ENCODE measurements at regions not wholly inside any gene's neighbourhood (a gene's known extent, or its start where the extent isn't known, plus 50 kb on each side); places are given as distances from the start of the nearest gene placed in this dataset.

- POLR2A ChIA-PET (ENCODE audit: unreplicated experiment) = no interaction called here
- H2BK120ac ChIP-seq (ENCODE audit: low read depth, low read length) = no peak overlapping the region
- no peak overlapping the region for H3K56ac ChIP-seq (ENCODE audit: extremely low read depth, insufficient read depth, low read length)
- no peak overlapping the region for H2BK20ac ChIP-seq (ENCODE audit: low read depth, low read length)
- no peaks in the 10 kb centered on the region for H3K9me3 ChIP-seq (ENCODE audit: control insufficient read depth, insufficient read depth, low read length)
- no peaks in the 10 kb centered on the region for H3K79me1 ChIP-seq (ENCODE audit: low read depth in 1 of 2, low read length in 2 of 2)
- H3K4me2 ChIP-seq (ENCODE audit: low read depth, low read length) = no peak overlapping the region
- CTCF ChIA-PET = interaction anchor here (0.6 kb wide), 1 partner anchor 11 kb away, joined by 3 read pairs; no protein-coding TSS in a partner anchor
- H3K9ac ChIP-seq (ENCODE audit: low read depth, low read length) = no peak overlapping the region
- intact Hi-C loops (cut with micrococcal nuclease) = no loop called here
- H3K36me3 ChIP-seq (ENCODE audit: control insufficient read depth, insufficient read depth, low read length) = no peaks in the 10 kb centered on the region
- no TSS peak for BruUV-seq (replicated peaks)
- H3K14ac ChIP-seq (replicated peaks; ENCODE audit: low read depth, low read length) = no peak overlapping the region
- no peak overlapping the region for H3K4ac ChIP-seq (ENCODE audit: low read depth, low read length)
- no peak overlapping the region for H2BK15ac ChIP-seq (ENCODE audit: low read depth, low read length)
- H3K4me3 ChIP-seq (ENCODE audit: insufficient read depth, low read depth, low read length) = no peak overlapping the region
- no peak overlapping the region for H2BK5ac ChIP-seq (ENCODE audit: low read depth, low read length, poor library complexity, severe bottlenecking)
- in situ Hi-C loops (cut with MboI; ENCODE audit: low sequenced_read_pairs) = no loop called here
- no peak overlapping the region for H4K91ac ChIP-seq (ENCODE audit: insufficient read depth, low read depth, low read length)
- no peak overlapping the region for H2AK9ac ChIP-seq (replicated peaks; ENCODE audit: low read depth, low read length, poor library complexity)
- DNase-seq (no peak), ATAC-seq (ENCODE audit: low read depth) (no peak)
- no peaks in the 10 kb centered on the region for H3K9me1 ChIP-seq (ENCODE audit: insufficient read depth, low read length)
- H3K23ac ChIP-seq (ENCODE audit: low read depth, low read length) = no peak overlapping the region
- no peak overlapping the region for H2AFZ ChIP-seq (replicated peaks; ENCODE audit: low read length, poor library complexity)
- TF ChIP-seq RCOR1 (IDR thresholded peaks at IDR 0.05; ENCODE audit: insufficient replicate concordance, low read length) = no peak
- no peak for TF ChIP-seq RAD21 (IDR thresholded peaks at IDR 0.05; ENCODE audit: low read length)
- TF ChIP-seq BHLHE40 (IDR thresholded peaks at IDR 0.05; ENCODE audit: low read depth, low read length) = no peak
- no peak for TF ChIP-seq FOS (IDR thresholded peaks at IDR 0.05; ENCODE audit: low read depth, low read length)
- TF ChIP-seq RFX5 (IDR thresholded peaks at IDR 0.05; ENCODE audit: low read depth, low read length) = no peak
- TF ChIP-seq MAFK (IDR thresholded peaks at IDR 0.05; ENCODE audit: low read depth, low read length) = no peak
- no peak for TF ChIP-seq USF2 (IDR thresholded peaks at IDR 0.05; ENCODE audit: low read depth, low read length)
- no peak for TF ChIP-seq POLR2A (IDR thresholded peaks at IDR 0.05; ENCODE audit: low read depth, low read length)
- TF ChIP-seq MXI1 (IDR thresholded peaks at IDR 0.05; ENCODE audit: borderline replicate concordance, low read depth, low read length) = no peak
- no peak for TF ChIP-seq ELK1 (IDR thresholded peaks at IDR 0.05; ENCODE audit: borderline replicate concordance, low read depth, low read length)
- TF ChIP-seq SMC3 (IDR thresholded peaks at IDR 0.05; ENCODE audit: low read depth, low read length) = no peak
- TF ChIP-seq MAZ (IDR thresholded peaks at IDR 0.05; ENCODE audit: borderline replicate concordance, low read depth, low read length) = no peak
- H3K18ac ChIP-seq (ENCODE audit: low read depth, low read length) = no peak overlapping the region
- no peaks in the 10 kb centered on the region for H4K20me1 ChIP-seq (ENCODE audit: insufficient read depth, low read length)
- no peak overlapping the region for H3K27ac ChIP-seq (ENCODE audit: insufficient read depth, low read length)
- no peak overlapping the region for H2AK5ac ChIP-seq (ENCODE audit: low read depth, low read length)
- 87% methylated on average over 2 of the region's 7 CpGs; no CpG with 5 or more reads in 1 of the 2 experiments for WGBS, 2 experiments (ENCODE audit: extremely low coverage in 2 of 2, insufficient read length in 1 of 2)
- H3K27me3 ChIP-seq (ENCODE audit: control insufficient read depth, insufficient read depth, low read length) = peaks cover 29% of the 10 kb centered on the region
- H4K8ac ChIP-seq (ENCODE audit: low read depth in 2 of 2, low read length in 2 of 2) = no peak overlapping the region
- H3K4me1 ChIP-seq (ENCODE audit: control insufficient read depth, insufficient read depth, low read length) = no peaks in the 10 kb centered on the region
- dilution Hi-C loops (cut with HindIII; ENCODE audit: low sequenced_read_pairs, unreplicated experiment) = no loop called here
- H4K5ac ChIP-seq (ENCODE audit: low read depth, low read length) = no peak overlapping the region
These were observed 109.1 kb upstream of the NCK2 start for GRCh38 chr2:105635564-105635963.
